Dedifferentiated amniotic fluid mesenchymal stem cell (primary cell): ENCODE measurements at regions not wholly inside any gene's neighbourhood (a gene's known extent, or its start where the extent isn't known, plus 50 kb on each side); places are given as distances from the start of the nearest gene placed in this dataset.
"Not testable (repeated sequence)": the region's sequence is repeated elsewhere in the genome, so short reads cannot be mapped to it uniquely, and the experiment has no call there.

ENCODE experiments used
- DNase-seq: peaks from one replicate; pipeline ENCODE4 v3.0.0-alpha.2; 2016; ENCODE audit errors: extremely low spot score

GRCh38 chr1:55309786-55310504 lies 94.8 kb upstream of the USP24 start:
- no peak for DNase-seq

- no peak for DNase-seq
Observed at GRCh38 chr1:55309053-55309452, 93.9 kb upstream of the USP24 start.

DNA sequence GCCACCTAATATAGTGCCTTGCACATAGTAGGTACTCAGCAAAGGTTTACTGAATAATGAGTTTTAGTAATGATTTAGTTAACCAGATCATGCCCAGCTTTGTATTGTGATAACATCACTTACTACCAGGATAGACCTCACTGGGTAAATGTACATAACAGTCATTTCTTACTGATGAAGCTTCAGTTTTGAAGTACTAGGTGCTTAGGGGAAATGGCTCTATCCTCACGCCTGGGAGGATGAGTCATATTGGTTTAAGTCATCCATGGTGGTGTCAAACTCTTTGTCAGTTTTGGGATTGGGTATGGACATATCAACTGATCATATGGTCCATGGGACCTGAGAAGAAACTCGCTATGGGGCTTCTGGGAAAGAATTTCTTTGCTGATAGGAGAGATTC lies 90.6 kb upstream of the USP24 start:
- no peak for DNase-seq

- DNase-seq = no peak
Observed at GRCh38 chr1:55304229-55304740, 89.1 kb upstream of the USP24 start.

GRCh38 chr1:55302972-55303371 lies 87.8 kb upstream of the USP24 start:
- DNase-seq = no peak

GRCh38 chr1:55301912-55302311 lies 86.7 kb upstream of the USP24 start:
- DNase-seq = no peak

- no peak for DNase-seq
Observed at GRCh38 chr1:55300975-55301374, 85.8 kb upstream of the USP24 start.

- no peak for DNase-seq
Observed at GRCh38 chr1:55298167-55298894, 83.2 kb upstream of the USP24 start.

DNA sequence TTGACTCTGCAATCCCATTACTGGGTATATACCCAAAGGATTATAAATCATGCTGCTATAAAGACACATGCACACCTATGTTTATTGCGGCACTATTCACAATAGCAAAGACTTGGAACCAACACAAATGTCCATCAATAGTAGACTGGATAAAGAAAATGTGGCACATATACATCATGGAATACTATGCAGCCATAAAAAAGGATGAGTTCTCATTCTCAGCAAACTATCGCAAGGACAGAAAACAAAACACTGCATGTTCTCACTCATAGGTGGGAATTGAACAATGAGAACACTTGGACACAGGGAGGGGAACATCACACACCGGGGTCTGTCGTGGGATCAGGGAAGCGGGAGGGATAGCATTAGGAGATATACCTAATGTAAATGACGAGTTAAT lies 81.1 kb upstream of the USP24 start:
- DNase-seq = not testable (repeated sequence)

DNA sequence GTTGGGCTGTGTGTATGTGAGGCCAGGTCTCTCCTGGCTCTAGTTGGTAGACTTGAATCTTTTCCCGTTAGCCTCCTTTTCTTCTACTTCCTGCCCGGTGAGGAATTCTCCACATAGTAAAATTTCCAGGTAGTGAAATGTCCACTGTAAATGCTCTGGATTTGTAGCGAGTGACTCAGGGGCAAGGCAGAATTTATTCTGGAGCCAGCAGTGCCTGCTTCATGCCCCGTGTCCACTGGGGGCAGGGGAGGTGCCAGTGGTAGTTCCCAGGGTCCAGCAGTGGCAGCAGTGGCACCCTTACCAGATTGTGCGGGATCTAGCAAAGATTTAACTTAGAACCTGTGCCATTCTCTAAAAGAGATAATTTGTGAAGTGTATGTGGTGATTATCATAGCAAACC lies 74.5 kb upstream of the USP24 start:
- DNase-seq = no peak

- DNase-seq = no peak
Observed at GRCh38 chr1:55289042-55289441, 73.9 kb upstream of the USP24 start.

DNA sequence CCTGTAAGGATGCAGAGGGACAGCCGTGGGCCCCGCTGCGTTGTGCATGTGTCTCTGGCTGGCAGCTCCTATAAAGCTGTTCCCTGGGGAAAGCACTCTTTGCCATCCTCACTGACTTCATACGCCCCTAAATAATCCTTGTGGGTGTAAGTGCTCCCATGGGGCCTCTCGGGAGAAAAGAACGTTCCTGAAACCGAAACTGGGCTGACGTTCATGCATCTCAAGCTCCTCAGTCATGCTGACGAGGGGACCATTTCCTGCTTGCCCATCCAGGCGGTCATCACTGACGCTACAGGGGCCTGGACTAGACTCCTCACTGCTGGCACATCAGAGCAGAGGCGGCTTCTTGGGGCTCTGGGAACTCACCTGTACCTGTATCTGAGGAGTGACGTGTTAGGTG lies 73.1 kb upstream of the USP24 start:
- DNase-seq = no peak

DNA sequence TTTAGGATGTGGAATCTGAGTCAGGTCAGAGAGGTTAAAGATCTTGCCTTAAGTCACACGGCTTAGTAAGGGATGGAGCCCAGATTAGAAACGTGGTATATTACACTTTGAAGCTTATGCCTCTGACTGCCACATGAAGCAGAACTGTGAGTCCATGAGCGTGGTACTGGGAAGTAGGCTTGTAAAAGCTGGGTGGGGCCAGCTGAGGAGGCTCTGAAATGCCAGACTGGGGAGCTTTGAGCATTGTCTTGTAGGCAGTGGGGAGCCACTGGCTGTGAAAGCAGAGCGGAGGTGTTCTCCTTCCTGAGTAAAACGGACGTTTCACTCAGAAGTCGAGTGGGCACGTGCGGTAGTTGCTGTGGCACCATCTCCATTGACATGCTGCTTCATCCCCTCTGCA lies 72.6 kb upstream of the USP24 start:
- no peak for DNase-seq

DNA sequence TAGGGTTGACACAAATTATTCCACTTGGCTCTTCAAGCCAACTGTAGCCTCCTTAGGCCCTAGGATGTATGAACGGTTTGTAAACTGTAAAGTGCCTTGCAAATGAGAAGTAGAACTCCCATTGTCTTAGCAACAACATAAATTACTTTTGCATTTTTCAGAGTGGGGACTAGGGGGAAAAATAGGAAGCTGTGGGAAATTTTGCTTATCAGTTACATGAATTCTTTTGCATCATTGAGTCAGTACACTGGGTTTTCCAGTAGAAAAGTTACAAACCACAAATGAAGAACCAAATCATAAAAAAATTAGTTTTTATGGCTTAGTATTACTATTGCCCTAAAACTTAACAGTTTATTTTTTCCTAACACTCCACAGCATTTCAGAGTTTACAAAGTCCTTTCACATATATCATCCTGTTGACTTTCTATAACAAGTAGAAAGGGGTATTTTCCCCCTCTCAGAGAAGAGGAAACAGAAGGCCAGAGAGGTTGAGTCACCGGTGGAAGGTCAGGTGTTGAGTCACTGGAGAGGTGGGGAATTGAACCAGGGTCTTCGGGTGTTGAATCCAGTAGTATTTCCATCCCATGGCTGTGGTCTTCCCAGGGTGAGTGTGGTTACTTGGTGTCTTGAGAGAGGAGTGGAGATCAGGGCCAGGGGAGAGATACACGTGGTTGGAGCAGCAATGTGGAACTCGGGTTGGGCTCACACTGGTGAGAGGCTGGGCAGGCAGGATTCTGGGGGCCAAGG lies 71.9 kb upstream of the USP24 start:
- DNase-seq = no peak

DNA sequence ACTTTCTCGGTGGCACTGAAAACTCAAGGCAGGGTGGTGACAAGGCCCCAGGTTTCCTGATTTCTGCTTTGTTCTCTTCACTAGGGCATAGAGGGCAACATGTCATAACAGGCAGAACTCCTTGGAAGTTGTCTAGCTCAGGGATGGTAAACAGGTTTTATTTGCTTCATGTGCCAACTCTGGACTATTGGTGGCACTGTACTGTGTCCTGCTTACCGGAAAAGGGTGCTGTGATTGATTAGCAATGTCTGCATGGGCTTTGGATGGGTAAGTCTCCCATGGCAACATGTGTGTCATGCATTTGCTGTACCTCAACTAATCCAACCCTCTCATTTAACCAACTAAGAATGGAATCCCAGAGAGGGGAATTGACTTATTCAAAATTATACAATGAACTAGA lies 70.7 kb upstream of the USP24 start:
- no peak for DNase-seq

GRCh38 chr1:55284856-55285255 lies 69.7 kb upstream of the USP24 start:
- DNase-seq = peak; percentile 56

DNA sequence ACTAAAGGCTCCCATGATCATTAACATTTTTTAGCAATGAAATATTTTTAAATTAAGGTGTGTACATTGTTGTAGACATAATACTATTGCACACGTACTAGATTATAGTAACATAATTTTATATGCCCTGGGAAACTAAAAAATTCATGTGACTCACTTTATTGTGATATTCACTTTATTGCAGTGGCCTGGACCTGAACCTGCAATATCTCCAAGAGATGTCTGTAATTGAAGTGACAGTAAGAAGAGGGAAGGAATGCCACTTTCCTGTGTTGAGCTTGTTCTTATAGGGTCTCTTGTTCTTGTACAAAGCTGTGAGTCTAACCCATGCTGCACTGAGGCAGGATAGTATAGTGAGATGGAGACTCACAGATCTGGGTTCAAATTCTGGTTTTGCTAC lies 66.9 kb upstream of the USP24 start:
- no peak for DNase-seq

DNA sequence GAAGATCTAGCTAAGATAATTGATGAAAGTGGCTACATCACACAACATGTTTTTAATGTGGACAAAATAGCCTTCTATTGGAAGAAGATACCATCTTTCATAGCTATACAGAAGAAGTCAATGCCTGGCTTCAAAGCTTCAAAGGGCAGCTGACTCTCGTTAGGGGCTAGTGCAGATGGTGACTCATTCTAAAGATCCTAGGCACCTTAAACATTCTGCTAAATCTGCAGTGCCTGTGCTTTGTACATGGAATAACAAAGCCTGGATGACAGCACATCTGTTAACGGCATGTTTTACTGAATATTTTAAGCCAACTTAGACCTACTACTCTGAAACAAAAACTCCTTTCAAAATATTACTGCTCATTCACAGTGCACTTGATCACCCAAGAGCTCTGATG lies 65.6 kb upstream of the USP24 start:
- DNase-seq = no peak

- no peak for DNase-seq
Observed at GRCh38 chr1:55279627-55280026, 64.5 kb upstream of the USP24 start.

- no peak for DNase-seq
Observed at GRCh38 chr1:55278378-55278777, 63.2 kb upstream of the USP24 start.

GRCh38 chr1:55277377-55278130 lies 62.4 kb upstream of the USP24 start:
- peak; percentile 52 for DNase-seq
